Activated CD4-positive, CD25-positive, alpha-beta regulatory T cell (primary cell): ENCODE measurements at regions not wholly inside any gene's neighbourhood (a gene's known extent, or its start where the extent isn't known, plus 50 kb on each side); places are given as distances from the start of the nearest gene placed in this dataset.

Source experiments
- DNase-seq, 4 experiments: peaks; one replicate each; lab custom pipeline; 2025; lab: John Stamatoyannopoulos, UW

- DNase-seq: no peak
Measured at GRCh38 chr6:113600551-113601339, 256.4 kb upstream of the MARCKS start.

- no peak for DNase-seq
Measured at GRCh38 chr6:113607821-113608545, 249.2 kb upstream of the MARCKS start.

- no peak for DNase-seq
Measured at GRCh38 chr6:113610377-113610988, 246.7 kb upstream of the MARCKS start.

GRCh38 chr6:113616701-113617274, 240.4 kb upstream of the MARCKS start:
- DNase-seq: no peak

GRCh38 chr6:113619077-113619476, 238.1 kb upstream of the MARCKS start:
- DNase-seq: no peak

- no peak for DNase-seq
Measured at GRCh38 chr6:113620386-113620785, 236.8 kb upstream of the MARCKS start.

- no peak for DNase-seq
Measured at GRCh38 chr6:113622254-113622653, 234.9 kb upstream of the MARCKS start.

- no peak for DNase-seq
Measured at GRCh38 chr6:113623129-113623528, 234.0 kb upstream of the MARCKS start.

GRCh38 chr6:113625850-113626249, 231.3 kb upstream of the MARCKS start:
- no peak for DNase-seq

- no peak for DNase-seq
Measured at GRCh38 chr6:113626475-113626874, 230.7 kb upstream of the MARCKS start.

- DNase-seq: no peak
Measured at GRCh38 chr6:113627480-113627879, 229.7 kb upstream of the MARCKS start.

- no peak for DNase-seq
Measured at GRCh38 chr6:113629256-113629655, 227.9 kb upstream of the MARCKS start.

- no peak for DNase-seq
Measured at GRCh38 chr6:113629975-113630737, 227.0 kb upstream of the MARCKS start.

GRCh38 chr6:113630738-113631535, 226.2 kb upstream of the MARCKS start:
- no peak for DNase-seq

- DNase-seq: no peak
Measured at GRCh38 chr6:113631666-113632065, 225.5 kb upstream of the MARCKS start.

GRCh38 chr6:113632220-113632864, 224.8 kb upstream of the MARCKS start:
- no peak for DNase-seq

- no peak for DNase-seq
Measured at GRCh38 chr6:113633638-113634037, 223.5 kb upstream of the MARCKS start.

- DNase-seq: no peak
Measured at GRCh38 chr6:113634352-113635163, 222.6 kb upstream of the MARCKS start.

GRCh38 chr6:113635222-113635986, 221.7 kb upstream of the MARCKS start:
- no peak for DNase-seq
